ENCODE measurements at regions not wholly inside any gene's neighbourhood (a gene's known extent, or its start where the extent isn't known, plus 50 kb on each side); places are given as distances from the start of the nearest gene placed in this dataset.

- TF ChIP-seq SMC3 (conservative IDR thresholded peaks at IDR 0.05; ENCODE audit: poor library complexity), result no peak
- no peak for TF ChIP-seq POLR2AphosphoS5 (IDR thresholded peaks at IDR 0.05)
- TF ChIP-seq EZH2 (IDR thresholded peaks at IDR 0.05; ENCODE audit: borderline replicate concordance, insufficient read depth, low read length, poor library complexity, severe bottlenecking), result no peak
- TF ChIP-seq TAF1 (IDR thresholded peaks at IDR 0.05; ENCODE audit: low read depth), result no peak
Measured at GRCh38 chr2:8391126-8391525, 290.7 kb upstream of the ID2 start (continued).

GRCh38 chr2:8391584-8391983, 290.3 kb upstream of the ID2 start:
- H3K27me3 ChIP-seq (ENCODE audit: insufficient read depth, low read depth, low read length), result no peaks in the 10 kb centered on the region
- no peak overlapping the region for H2AFZ ChIP-seq (ENCODE audit: low read depth, low read length)
- no peak overlapping the region for H3K4me2 ChIP-seq (ENCODE audit: low read length)
- no peaks in the 10 kb centered on the region for H4K20me1 ChIP-seq (ENCODE audit: insufficient read depth)
- no peak overlapping the region for H3K27ac ChIP-seq (ENCODE audit: low read length)
- H3K9me2 ChIP-seq (ENCODE audit: insufficient read depth, low read length), result no peaks in the 10 kb centered on the region
- TF ChIP-seq TAF1 (IDR thresholded peaks at IDR 0.05; ENCODE audit: low read depth) (no peak), EZH2 (IDR thresholded peaks at IDR 0.05; ENCODE audit: borderline replicate concordance, insufficient read depth, low read length, poor library complexity, severe bottlenecking) (no peak), CTCF (IDR thresholded peaks at IDR 0.05; ENCODE audit: poor library complexity, severe bottlenecking) (no peak), SMC3 (conservative IDR thresholded peaks at IDR 0.05; ENCODE audit: poor library complexity) (no peak), MXI1 (conservative IDR thresholded peaks at IDR 0.05; ENCODE audit: poor library complexity, severe bottlenecking) (no peak), POLR2AphosphoS5 (IDR thresholded peaks at IDR 0.05) (no peak), RAD21 (conservative IDR thresholded peaks at IDR 0.05) (no peak), REST (IDR thresholded peaks at IDR 0.05; ENCODE audit: borderline replicate concordance) (no peak), EP300 (conservative IDR thresholded peaks at IDR 0.05; ENCODE audit: poor library complexity, severe bottlenecking) (no peak)
- H3K4me3 ChIP-seq (ENCODE audit: low read length), result no peak overlapping the region
- no peak overlapping the region for H3K9ac ChIP-seq (ENCODE audit: low read length)
- no peaks in the 10 kb centered on the region for H3F3A ChIP-seq (ENCODE audit: insufficient read depth, low read length, poor library complexity, severe bottlenecking)
- H3K36me3 ChIP-seq (ENCODE audit: insufficient read depth, low read length), result no peaks in the 10 kb centered on the region
- no peaks in the 10 kb centered on the region for H3K9me3 ChIP-seq (ENCODE audit: low read length)
- no peaks in the 10 kb centered on the region for H3K79me2 ChIP-seq (replicated peaks; ENCODE audit: insufficient read depth, low read length)

GRCh38 chr2:8392098-8392866, 289.6 kb upstream of the ID2 start:
- TF ChIP-seq MXI1 (conservative IDR thresholded peaks at IDR 0.05; ENCODE audit: poor library complexity, severe bottlenecking) (no peak), EP300 (conservative IDR thresholded peaks at IDR 0.05; ENCODE audit: poor library complexity, severe bottlenecking) (no peak), RAD21 (conservative IDR thresholded peaks at IDR 0.05) (no peak), SMC3 (conservative IDR thresholded peaks at IDR 0.05; ENCODE audit: poor library complexity) (no peak), TAF1 (IDR thresholded peaks at IDR 0.05; ENCODE audit: low read depth) (no peak), REST (IDR thresholded peaks at IDR 0.05; ENCODE audit: borderline replicate concordance) (no peak), EZH2 (IDR thresholded peaks at IDR 0.05; ENCODE audit: borderline replicate concordance, insufficient read depth, low read length, poor library complexity, severe bottlenecking) (no peak), POLR2AphosphoS5 (IDR thresholded peaks at IDR 0.05) (no peak), CTCF (IDR thresholded peaks at IDR 0.05; ENCODE audit: poor library complexity, severe bottlenecking) (no peak)
- Histone ChIP-seq H4K20me1 (ENCODE audit: insufficient read depth) (no peaks in the 10 kb centered on the region), H3K4me3 (ENCODE audit: low read length) (no peak overlapping the region), H3K9me3 (ENCODE audit: low read length) (no peaks in the 10 kb centered on the region), H3K79me2 (replicated peaks; ENCODE audit: insufficient read depth, low read length) (no peaks in the 10 kb centered on the region), H3F3A (ENCODE audit: insufficient read depth, low read length, poor library complexity, severe bottlenecking) (no peaks in the 10 kb centered on the region), H3K36me3 (ENCODE audit: insufficient read depth, low read length) (no peaks in the 10 kb centered on the region), H3K9me2 (ENCODE audit: insufficient read depth, low read length) (no peaks in the 10 kb centered on the region), H2AFZ (ENCODE audit: low read depth, low read length) (no peak overlapping the region), H3K9ac (ENCODE audit: low read length) (no peak overlapping the region), H3K27me3 (ENCODE audit: insufficient read depth, low read depth, low read length) (no peaks in the 10 kb centered on the region), H3K27ac (ENCODE audit: low read length) (no peak overlapping the region), H3K4me2 (ENCODE audit: low read length) (no peak overlapping the region)

Data from neural cell (in vitro differentiated cells).